ENCODE measurements at regions not wholly inside any gene's neighbourhood (a gene's known extent, or its start where the extent isn't known, plus 50 kb on each side); places are given as distances from the start of the nearest gene placed in this dataset.

DNA sequence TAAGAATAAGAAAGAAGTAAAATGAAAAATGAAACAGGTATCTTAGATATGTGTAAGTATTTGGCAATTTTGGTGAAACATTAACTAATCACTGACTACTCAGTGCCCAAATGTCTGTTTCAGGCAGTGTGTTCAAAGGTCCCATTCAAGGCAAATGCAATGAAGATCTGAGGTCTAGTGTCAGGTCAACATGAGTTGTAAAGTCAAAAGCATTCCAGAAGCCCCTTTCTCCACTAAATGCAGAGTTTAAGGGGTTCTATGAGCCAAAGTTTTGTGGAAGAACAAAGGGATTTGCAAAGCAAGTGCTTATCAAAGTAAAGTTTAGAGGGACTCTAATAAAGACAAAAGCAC is 71.0 kb upstream of the GPBP1 start:
- Histone ChIP-seq H2BK20ac (ENCODE audit: low read depth, low read length, poor library complexity, severe bottlenecking) (no peak overlapping the region), H4K91ac (ENCODE audit: insufficient read length, low read depth, low read length) (no peak overlapping the region), H3K27ac (ENCODE audit: insufficient read length, low read depth, low read length) (no peak overlapping the region), H3K23me2 (ENCODE audit: insufficient read length, low read depth, low read length, poor library complexity, severe bottlenecking) (no peaks in the 10 kb centered on the region), H4K20me1 (ENCODE audit: control insufficient read depth, insufficient read depth, insufficient read length) (no peaks in the 10 kb centered on the region), H3K4ac (ENCODE audit: low read depth, low read length) (no peak overlapping the region), H2BK120ac (ENCODE audit: low read depth, low read length, poor library complexity, severe bottlenecking) (no peak overlapping the region), H2AK5ac (ENCODE audit: insufficient read length, low read length) (no peak overlapping the region), H3K23ac (ENCODE audit: insufficient read length, low read depth, low read length) (no peak overlapping the region), H3K4me2 (ENCODE audit: insufficient read depth, insufficient read length, low read length) (no peak overlapping the region), H3T11ph (ENCODE audit: low read length) (no peak overlapping the region), H3K14ac (ENCODE audit: insufficient read depth, low read length) (no peak overlapping the region), H3K79me1 (ENCODE audit: insufficient read depth, low read depth, low read length, poor library complexity, severe bottlenecking) (no peaks in the 10 kb centered on the region), H3K27me3 (ENCODE audit: insufficient read depth, low read length) (no peaks in the 10 kb centered on the region), H3K18ac (ENCODE audit: insufficient read length, low read depth, low read length) (no peak overlapping the region), H3K79me2 (ENCODE audit: insufficient read depth, low read length) (no peaks in the 10 kb centered on the region), H2AFZ (ENCODE audit: low read length) (no peak overlapping the region), H3K9me3 (ENCODE audit: control insufficient read depth, low read depth, low read length) (no peaks in the 10 kb centered on the region), H2BK12ac (ENCODE audit: insufficient read length, low read depth, low read length) (no peak overlapping the region), H3K4me1 (ENCODE audit: insufficient read depth, low read length) (no peaks in the 10 kb centered on the region), H3K9ac (ENCODE audit: extremely low read depth, insufficient read length, low read length) (no peak overlapping the region), H2BK15ac (ENCODE audit: low read depth, low read length) (no peak overlapping the region), H4K5ac (ENCODE audit: insufficient read length, low read depth, low read length) (no peak overlapping the region), H2BK5ac (ENCODE audit: insufficient read length, low read length) (no peak overlapping the region), H4K8ac (replicated peaks; ENCODE audit: insufficient read length, low read depth, low read length) (no peak overlapping the region), H3K56ac (ENCODE audit: insufficient read length, low read depth, low read length) (no peak overlapping the region)
- no peak for TF ChIP-seq CTCF (conservative IDR thresholded peaks at IDR 0.05)
- Mint-ChIP-seq H3K4me3 (no peak overlapping the region), H3K27ac (no peak overlapping the region), H3K9me3 (peaks cover 6 to 8% of the 10 kb centered on the region in 2 experiments; a peak in 4 of 5 replicates), H3K36me3 (ENCODE audit: insufficient read depth in 1 of 3, low read depth in 3 of 3) (peaks cover 0 to 5% (median 2%) of the 10 kb centered on the region in 3 experiments; a peak in 5 of 7 replicates), H3K4me1 (no peaks in the 10 kb centered on the region), H3K27me3 (ENCODE audit: low read depth) (peaks cover 3% of the 10 kb centered on the region; the same call in 1 of the 2 replicates)
- DNase-seq, result no peak

Measured in H9 (cell line).